ENCODE measurements at regions not wholly inside any gene's neighbourhood (a gene's known extent, or its start where the extent isn't known, plus 50 kb on each side); places are given as distances from the start of the nearest gene placed in this dataset.
A peak's percentile ranks its signal among the peaks of the same experiment; 100 is the strongest.

DNA sequence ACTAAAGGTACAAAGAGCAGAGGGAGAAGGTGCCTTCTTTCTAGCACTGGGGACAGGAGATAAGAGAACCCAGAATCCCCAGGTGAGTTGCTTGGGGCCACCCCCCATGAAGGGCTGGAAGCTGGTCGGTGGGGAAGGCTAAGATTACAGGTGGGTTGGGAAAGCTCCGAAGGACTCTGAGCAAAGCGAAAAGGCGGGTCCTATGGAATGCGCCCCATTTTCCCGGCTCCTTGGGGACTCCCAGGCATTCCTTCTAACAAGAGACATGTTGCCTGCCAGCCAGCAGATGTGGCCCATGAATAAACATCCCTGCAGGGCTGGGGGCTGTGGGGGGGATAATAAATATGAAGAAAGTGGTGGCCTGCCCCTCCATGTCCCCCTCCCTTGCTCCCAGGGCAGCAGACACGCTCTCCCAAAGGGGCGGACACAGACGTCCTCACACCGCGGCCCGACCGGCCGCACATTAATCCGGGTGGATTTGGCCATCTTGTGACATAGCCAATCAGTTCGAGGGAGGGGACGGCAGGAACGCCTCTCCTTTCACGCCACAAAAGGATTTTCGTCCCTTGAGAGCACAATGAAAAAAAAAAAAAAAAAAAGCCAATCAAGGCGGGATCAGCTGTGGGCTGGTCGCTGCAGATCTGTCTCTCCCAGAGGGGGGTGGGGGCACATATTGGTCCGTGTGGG is 98.5 kb downstream of the SOX9 start:
- Histone ChIP-seq H3K9me3 (ENCODE audit: low read depth, low read length, poor library complexity, severe bottlenecking) (no peaks in the 10 kb centered on the region), H3K27ac (ENCODE audit: low read depth, low read length, poor library complexity, severe bottlenecking) (no peak overlapping the region), H3K36me3 (ENCODE audit: insufficient read depth, low read length, poor library complexity, severe bottlenecking) (no peaks in the 10 kb centered on the region), H3K4me3 (ENCODE audit: low read depth, low read length, poor library complexity, severe bottlenecking) (peak overlapping the region; percentile 13), H3K4me1 (ENCODE audit: insufficient read depth, low read length, poor library complexity, severe bottlenecking) (peaks cover 5% of the 10 kb centered on the region), H3K27me3 (replicated peaks; ENCODE audit: insufficient read depth, low read depth, low read length, poor library complexity) (no peaks in the 10 kb centered on the region)
- intact Hi-C loops (cut with micrococcal nuclease; ENCODE audit: unreplicated experiment), result no loop called here
- TF ChIP-seq CTCF (conservative IDR thresholded peaks at IDR 0.05; ENCODE audit: low read depth, low read length) (no peak), EZH2 (IDR thresholded peaks at IDR 0.05; ENCODE audit: borderline replicate concordance, low read depth, low read length, poor library complexity, severe bottlenecking) (no peak)
- ChIA-PET CTCF (interaction anchor here (0.7 kb wide), 1 partner anchor 122 kb away, joined by 5 read pairs; no protein-coding TSS in a partner anchor), POLR2A (ENCODE audit: low non-redundant PET) (no interaction called here)
- no TSS peak for BruUV-seq (replicated peaks)
- peak; percentile 54 for DNase-seq (ENCODE audit: low spot score)

- CTCF ChIA-PET, result interaction anchor here (0.7 kb wide), 1 partner anchor 121 kb away, joined by 5 read pairs; no protein-coding TSS in a partner anchor
- Histone ChIP-seq H3K36me3 (ENCODE audit: insufficient read depth, low read length, poor library complexity, severe bottlenecking) (no peaks in the 10 kb centered on the region), H3K4me3 (ENCODE audit: low read depth, low read length, poor library complexity, severe bottlenecking) (no peak overlapping the region), H3K27me3 (replicated peaks; ENCODE audit: insufficient read depth, low read depth, low read length, poor library complexity) (no peaks in the 10 kb centered on the region), H3K27ac (ENCODE audit: low read depth, low read length, poor library complexity, severe bottlenecking) (no peak overlapping the region), H3K9me3 (ENCODE audit: low read depth, low read length, poor library complexity, severe bottlenecking) (no peaks in the 10 kb centered on the region), H3K4me1 (ENCODE audit: insufficient read depth, low read length, poor library complexity, severe bottlenecking) (peaks cover 5% of the 10 kb centered on the region)
- intact Hi-C loops (cut with micrococcal nuclease; ENCODE audit: unreplicated experiment), result no loop called here
- TF ChIP-seq CTCF (conservative IDR thresholded peaks at IDR 0.05; ENCODE audit: low read depth, low read length) (no peak), EZH2 (IDR thresholded peaks at IDR 0.05; ENCODE audit: borderline replicate concordance, low read depth, low read length, poor library complexity, severe bottlenecking) (no peak)
- no TSS peak for BruUV-seq (replicated peaks)
- POLR2A ChIA-PET (ENCODE audit: low non-redundant PET), result no interaction called here
- DNase-seq (ENCODE audit: low spot score), result no peak
Measured at GRCh38 chr17:72219824-72220493, 99.1 kb downstream of the SOX9 start.

GRCh38 chr17:72222661-72223380 is 102.0 kb downstream of the SOX9 start:
- no peaks in the 10 kb centered on the region for H3K36me3 ChIP-seq (ENCODE audit: insufficient read depth, low read length, poor library complexity, severe bottlenecking)
- no peak overlapping the region for H3K27ac ChIP-seq (ENCODE audit: low read depth, low read length, poor library complexity, severe bottlenecking)
- no peaks in the 10 kb centered on the region for H3K9me3 ChIP-seq (ENCODE audit: low read depth, low read length, poor library complexity, severe bottlenecking)
- H3K4me1 ChIP-seq (ENCODE audit: insufficient read depth, low read length, poor library complexity, severe bottlenecking), result peaks cover 5% of the 10 kb centered on the region
- H3K4me3 ChIP-seq (ENCODE audit: low read depth, low read length, poor library complexity, severe bottlenecking), result no peak overlapping the region
- no peaks in the 10 kb centered on the region for H3K27me3 ChIP-seq (replicated peaks; ENCODE audit: insufficient read depth, low read depth, low read length, poor library complexity)
- TF ChIP-seq CTCF (conservative IDR thresholded peaks at IDR 0.05; ENCODE audit: low read depth, low read length), result no peak
- TF ChIP-seq EZH2 (IDR thresholded peaks at IDR 0.05; ENCODE audit: borderline replicate concordance, low read depth, low read length, poor library complexity, severe bottlenecking), result no peak
- DNase-seq (ENCODE audit: low spot score), result no peak
- ChIA-PET POLR2A (ENCODE audit: low non-redundant PET) (no interaction called here), CTCF (no interaction called here)
- BruUV-seq (replicated peaks), result no TSS peak
- intact Hi-C loops (cut with micrococcal nuclease; ENCODE audit: unreplicated experiment), result no loop called here

Measured in A673 (cell line).